Panc1 (cell line): ENCODE measurements at regions not wholly inside any gene's neighbourhood (a gene's known extent, or its start where the extent isn't known, plus 50 kb on each side); places are given as distances from the start of the nearest gene placed in this dataset.

ENCODE experiments used
- POLR2AphosphoS5 ChIP-seq: IDR thresholded peaks from 2 replicates; pipeline ENCODE4 v1.6.1; 2012; ENCODE audit warnings: mild to moderate bottlenecking, low read depth, low read length, moderate library complexity
- TF ChIP-seq, protein P1 (sequence below): fragments of 450-650 bp; IDR thresholded peaks from 2 replicates; pipeline ENCODE4 v1.5.1; 2017; ENCODE audit warnings: mild to moderate bottlenecking
- TF ChIP-seq, protein P2 (sequence below), 2 experiments: IDR thresholded peaks; 2 replicates each; pipeline ENCODE4 v1.6.1; 2011 to 2012; ENCODE audit warnings: low read depth in 2 of 2, control low read depth in 1 of 2, low read length in 1 of 2, mild to moderate bottlenecking in 1 of 2, moderate library complexity in 1 of 2; ENCODE audit not compliant: insufficient read depth in 1 of 2

DNA sequence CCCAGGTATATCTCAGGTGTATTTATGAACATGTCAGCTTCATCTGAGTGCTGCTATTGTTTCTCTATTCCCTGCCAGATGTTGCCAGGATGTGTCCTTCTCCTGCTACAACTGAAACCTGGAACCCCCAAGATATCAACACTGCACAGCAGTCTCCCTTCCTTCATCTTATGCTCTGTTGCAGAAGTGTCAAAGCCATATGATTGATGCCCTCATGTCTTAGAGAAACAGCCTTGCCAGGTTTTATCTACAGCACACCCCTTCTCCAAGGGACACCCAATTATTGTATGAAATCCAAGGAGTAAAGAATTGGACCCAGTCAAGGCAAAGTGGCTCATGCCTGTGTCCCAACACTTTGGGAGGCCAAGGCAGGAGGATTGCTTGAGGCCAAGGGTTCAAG lies 60.5 kb upstream of the GHITM start:
- TF ChIP-seq, protein P1, sequence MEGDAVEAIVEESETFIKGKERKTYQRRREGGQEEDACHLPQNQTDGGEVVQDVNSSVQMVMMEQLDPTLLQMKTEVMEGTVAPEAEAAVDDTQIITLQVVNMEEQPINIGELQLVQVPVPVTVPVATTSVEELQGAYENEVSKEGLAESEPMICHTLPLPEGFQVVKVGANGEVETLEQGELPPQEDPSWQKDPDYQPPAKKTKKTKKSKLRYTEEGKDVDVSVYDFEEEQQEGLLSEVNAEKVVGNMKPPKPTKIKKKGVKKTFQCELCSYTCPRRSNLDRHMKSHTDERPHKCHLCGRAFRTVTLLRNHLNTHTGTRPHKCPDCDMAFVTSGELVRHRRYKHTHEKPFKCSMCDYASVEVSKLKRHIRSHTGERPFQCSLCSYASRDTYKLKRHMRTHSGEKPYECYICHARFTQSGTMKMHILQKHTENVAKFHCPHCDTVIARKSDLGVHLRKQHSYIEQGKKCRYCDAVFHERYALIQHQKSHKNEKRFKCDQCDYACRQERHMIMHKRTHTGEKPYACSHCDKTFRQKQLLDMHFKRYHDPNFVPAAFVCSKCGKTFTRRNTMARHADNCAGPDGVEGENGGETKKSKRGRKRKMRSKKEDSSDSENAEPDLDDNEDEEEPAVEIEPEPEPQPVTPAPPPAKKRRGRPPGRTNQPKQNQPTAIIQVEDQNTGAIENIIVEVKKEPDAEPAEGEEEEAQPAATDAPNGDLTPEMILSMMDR, result no peak
- TF ChIP-seq, protein P2, sequence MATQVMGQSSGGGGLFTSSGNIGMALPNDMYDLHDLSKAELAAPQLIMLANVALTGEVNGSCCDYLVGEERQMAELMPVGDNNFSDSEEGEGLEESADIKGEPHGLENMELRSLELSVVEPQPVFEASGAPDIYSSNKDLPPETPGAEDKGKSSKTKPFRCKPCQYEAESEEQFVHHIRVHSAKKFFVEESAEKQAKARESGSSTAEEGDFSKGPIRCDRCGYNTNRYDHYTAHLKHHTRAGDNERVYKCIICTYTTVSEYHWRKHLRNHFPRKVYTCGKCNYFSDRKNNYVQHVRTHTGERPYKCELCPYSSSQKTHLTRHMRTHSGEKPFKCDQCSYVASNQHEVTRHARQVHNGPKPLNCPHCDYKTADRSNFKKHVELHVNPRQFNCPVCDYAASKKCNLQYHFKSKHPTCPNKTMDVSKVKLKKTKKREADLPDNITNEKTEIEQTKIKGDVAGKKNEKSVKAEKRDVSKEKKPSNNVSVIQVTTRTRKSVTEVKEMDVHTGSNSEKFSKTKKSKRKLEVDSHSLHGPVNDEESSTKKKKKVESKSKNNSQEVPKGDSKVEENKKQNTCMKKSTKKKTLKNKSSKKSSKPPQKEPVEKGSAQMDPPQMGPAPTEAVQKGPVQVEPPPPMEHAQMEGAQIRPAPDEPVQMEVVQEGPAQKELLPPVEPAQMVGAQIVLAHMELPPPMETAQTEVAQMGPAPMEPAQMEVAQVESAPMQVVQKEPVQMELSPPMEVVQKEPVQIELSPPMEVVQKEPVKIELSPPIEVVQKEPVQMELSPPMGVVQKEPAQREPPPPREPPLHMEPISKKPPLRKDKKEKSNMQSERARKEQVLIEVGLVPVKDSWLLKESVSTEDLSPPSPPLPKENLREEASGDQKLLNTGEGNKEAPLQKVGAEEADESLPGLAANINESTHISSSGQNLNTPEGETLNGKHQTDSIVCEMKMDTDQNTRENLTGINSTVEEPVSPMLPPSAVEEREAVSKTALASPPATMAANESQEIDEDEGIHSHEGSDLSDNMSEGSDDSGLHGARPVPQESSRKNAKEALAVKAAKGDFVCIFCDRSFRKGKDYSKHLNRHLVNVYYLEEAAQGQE (IDR thresholded peaks at IDR 0.05; ENCODE audit: insufficient read depth in 1 of 2, low read depth in 2 of 2, low read length in 1 of 2), result no peak
- TF ChIP-seq POLR2AphosphoS5, result no peak
